ENCODE measurements at regions not wholly inside any gene's neighbourhood (a gene's known extent, or its start where the extent isn't known, plus 50 kb on each side); places are given as distances from the start of the nearest gene placed in this dataset.

DNA sequence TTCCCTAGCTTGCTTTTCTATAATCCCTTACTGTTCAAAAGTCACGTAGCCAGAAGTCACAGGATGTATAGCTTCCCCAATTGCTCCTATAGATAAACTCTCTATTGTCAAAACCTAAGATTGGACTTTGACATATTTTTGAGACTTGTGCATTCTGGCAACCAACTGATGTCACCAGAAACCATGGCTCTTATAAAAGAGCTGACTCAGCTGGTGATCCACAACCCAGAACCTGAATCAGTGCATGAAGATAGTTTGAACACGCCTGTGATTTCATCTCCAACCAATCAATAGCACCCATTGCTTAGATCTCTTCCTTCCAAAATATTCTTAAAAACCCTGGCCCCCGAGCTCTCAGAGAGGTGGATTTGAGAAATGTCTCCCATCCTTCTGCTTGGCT, 639.9 kb upstream of the PIK3C3 start:
- TF ChIP-seq EZH2 (IDR thresholded peaks at IDR 0.05), result no peak
- TF ChIP-seq, protein P1, sequence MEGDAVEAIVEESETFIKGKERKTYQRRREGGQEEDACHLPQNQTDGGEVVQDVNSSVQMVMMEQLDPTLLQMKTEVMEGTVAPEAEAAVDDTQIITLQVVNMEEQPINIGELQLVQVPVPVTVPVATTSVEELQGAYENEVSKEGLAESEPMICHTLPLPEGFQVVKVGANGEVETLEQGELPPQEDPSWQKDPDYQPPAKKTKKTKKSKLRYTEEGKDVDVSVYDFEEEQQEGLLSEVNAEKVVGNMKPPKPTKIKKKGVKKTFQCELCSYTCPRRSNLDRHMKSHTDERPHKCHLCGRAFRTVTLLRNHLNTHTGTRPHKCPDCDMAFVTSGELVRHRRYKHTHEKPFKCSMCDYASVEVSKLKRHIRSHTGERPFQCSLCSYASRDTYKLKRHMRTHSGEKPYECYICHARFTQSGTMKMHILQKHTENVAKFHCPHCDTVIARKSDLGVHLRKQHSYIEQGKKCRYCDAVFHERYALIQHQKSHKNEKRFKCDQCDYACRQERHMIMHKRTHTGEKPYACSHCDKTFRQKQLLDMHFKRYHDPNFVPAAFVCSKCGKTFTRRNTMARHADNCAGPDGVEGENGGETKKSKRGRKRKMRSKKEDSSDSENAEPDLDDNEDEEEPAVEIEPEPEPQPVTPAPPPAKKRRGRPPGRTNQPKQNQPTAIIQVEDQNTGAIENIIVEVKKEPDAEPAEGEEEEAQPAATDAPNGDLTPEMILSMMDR (IDR thresholded peaks at IDR 0.05), result no peak
- no peak for TF ChIP-seq EZH2phosphoT487 (IDR thresholded peaks at IDR 0.05)
